Left lung (tissue), 4 donors: ENCODE measurements at regions not wholly inside any gene's neighbourhood (a gene's known extent, or its start where the extent isn't known, plus 50 kb on each side); places are given as distances from the start of the nearest gene placed in this dataset.

Experiments
- ATAC-seq: fragments of 200-7000 bp; cut with Tn5 transposase; one replicate; pipeline ENCODE4 v1.9.1; 2020; ENCODE audit warnings: moderate library complexity
- DNase-seq, 4 donors: peaks; one replicate each; pipeline ENCODE4 v3.0.0-alpha.2; 2013 to 2020
- H3K27ac ChIP-seq, 2 donors: fragments of 200-600 bp; sonication (generic) in 1 of 2; one replicate each; pipeline versions ENCODE4 v1.5.0 to v1.8.0; 2020 to 2021
- H3K27me3 ChIP-seq, 2 donors: fragments of 200-600 bp; sonication (generic) in 1 of 2; one replicate each; pipeline versions ENCODE4 v1.5.0 to v1.8.0; 2020 to 2021
- H3K36me3 ChIP-seq, 2 donors: fragments of 200-600 bp; sonication (generic) in 1 of 2; one replicate each; pipeline versions ENCODE4 v1.5.0 to v1.8.0; 2020 to 2021
- H3K4me1 ChIP-seq, 2 donors: fragments of 200-600 bp; one replicate each; pipeline ENCODE4 v1.8.0; 2021
- H3K4me3 ChIP-seq, 2 donors: fragments of 200-600 bp; sonication (generic) in 1 of 2; one replicate each; pipeline versions ENCODE4 v1.5.0 to v1.8.0; 2020 to 2021; ENCODE audit warnings: mild to moderate bottlenecking in 1 of 2
- H3K9me3 ChIP-seq, 2 donors: fragments of 200-600 bp; sonication (generic) in 1 of 2; one replicate each; pipeline versions ENCODE4 v1.5.0 to v1.8.0; 2020 to 2021
- intact Hi-C, 2 donors: fragments of 100-400 bp; cut with DNase I; formaldehyde crosslinking; loops; one replicate each; pipeline versions ENCODE4 v1.11.2 to v1.14.2; 2022
- TF ChIP-seq, protein P1 (sequence below), 2 donors: fragments of 200-600 bp; sonication (generic) in 1 of 2; IDR thresholded peaks; one replicate each; pipeline versions ENCODE4 v1.5.0 to v1.8.0; 2021; ENCODE audit warnings: antibody characterized with exemption in 2 of 2
- donor health status: DM: no; HTN: yes; CAD: no.
- donor health status: DM: no; HTN: no; CAD: no.

DNA sequence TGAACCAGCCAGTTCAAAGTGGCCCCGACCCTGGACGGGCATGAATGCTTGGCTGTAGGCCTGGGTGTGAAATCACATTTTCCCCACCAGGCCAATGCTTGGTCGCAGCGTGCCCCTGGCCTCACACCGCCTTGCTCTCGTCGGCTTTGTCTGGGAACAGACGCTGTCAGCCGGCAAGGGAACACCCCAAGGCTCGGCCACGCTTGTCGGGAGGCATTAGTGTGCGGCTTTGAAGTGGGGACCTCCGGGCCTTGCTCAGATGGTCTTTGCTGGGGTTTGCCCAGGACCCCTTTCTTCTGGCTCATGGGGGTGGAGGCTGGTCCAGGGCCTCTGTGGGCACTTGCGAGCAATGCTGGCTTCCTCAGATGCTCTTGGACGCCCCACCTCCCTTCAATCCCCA lies 79.1 kb downstream of the INHBB start:
- DNase-seq: peak in 1 of 4 donors; percentile 61
- Histone ChIP-seq H3K36me3 (no peaks in the 10 kb centered on the region), H3K4me1 (no peaks in the 10 kb centered on the region), H3K27ac (no peak overlapping the region), H3K27me3 (peaks cover 0 to 3% of the 10 kb centered on the region in 2 donors), H3K9me3 (no peaks in the 10 kb centered on the region), H3K4me3 (no peak overlapping the region)
- no peak for ATAC-seq
- intact Hi-C loops: no loop called here
- TF ChIP-seq, protein P1, sequence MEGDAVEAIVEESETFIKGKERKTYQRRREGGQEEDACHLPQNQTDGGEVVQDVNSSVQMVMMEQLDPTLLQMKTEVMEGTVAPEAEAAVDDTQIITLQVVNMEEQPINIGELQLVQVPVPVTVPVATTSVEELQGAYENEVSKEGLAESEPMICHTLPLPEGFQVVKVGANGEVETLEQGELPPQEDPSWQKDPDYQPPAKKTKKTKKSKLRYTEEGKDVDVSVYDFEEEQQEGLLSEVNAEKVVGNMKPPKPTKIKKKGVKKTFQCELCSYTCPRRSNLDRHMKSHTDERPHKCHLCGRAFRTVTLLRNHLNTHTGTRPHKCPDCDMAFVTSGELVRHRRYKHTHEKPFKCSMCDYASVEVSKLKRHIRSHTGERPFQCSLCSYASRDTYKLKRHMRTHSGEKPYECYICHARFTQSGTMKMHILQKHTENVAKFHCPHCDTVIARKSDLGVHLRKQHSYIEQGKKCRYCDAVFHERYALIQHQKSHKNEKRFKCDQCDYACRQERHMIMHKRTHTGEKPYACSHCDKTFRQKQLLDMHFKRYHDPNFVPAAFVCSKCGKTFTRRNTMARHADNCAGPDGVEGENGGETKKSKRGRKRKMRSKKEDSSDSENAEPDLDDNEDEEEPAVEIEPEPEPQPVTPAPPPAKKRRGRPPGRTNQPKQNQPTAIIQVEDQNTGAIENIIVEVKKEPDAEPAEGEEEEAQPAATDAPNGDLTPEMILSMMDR (IDR thresholded peaks at IDR 0.05): no peak

DNA sequence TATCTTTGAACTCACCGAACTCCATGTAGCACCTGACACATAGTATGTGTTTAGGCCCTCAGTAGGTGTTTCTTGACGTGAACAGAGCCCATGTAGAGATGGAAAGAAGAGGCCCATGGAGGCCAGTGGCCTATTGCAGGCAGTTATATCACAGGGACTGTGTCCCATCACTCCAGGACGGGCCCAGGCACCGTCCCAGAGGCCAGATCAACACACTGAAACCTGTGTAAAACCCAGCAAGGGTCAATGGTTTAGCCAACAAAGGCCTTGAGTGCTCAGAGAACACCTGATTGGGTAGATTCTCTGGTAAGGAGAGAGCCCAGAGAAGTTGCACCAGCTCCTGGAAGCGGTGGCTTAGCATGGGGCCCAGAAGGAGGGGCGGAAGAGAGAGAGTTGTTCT lies 82.8 kb downstream of the INHBB start:
- H3K27me3 ChIP-seq: no peaks in the 10 kb centered on the region
- intact Hi-C loops: no loop called here
- H3K36me3 ChIP-seq: no peaks in the 10 kb centered on the region
- no peaks in the 10 kb centered on the region for H3K9me3 ChIP-seq
- H3K4me1 ChIP-seq: no peaks in the 10 kb centered on the region
- TF ChIP-seq, protein P1 (IDR thresholded peaks at IDR 0.05): no peak
- H3K4me3 ChIP-seq: no peak overlapping the region
- ATAC-seq: no peak
- no peak for DNase-seq
- H3K27ac ChIP-seq: no peak overlapping the region

DNA sequence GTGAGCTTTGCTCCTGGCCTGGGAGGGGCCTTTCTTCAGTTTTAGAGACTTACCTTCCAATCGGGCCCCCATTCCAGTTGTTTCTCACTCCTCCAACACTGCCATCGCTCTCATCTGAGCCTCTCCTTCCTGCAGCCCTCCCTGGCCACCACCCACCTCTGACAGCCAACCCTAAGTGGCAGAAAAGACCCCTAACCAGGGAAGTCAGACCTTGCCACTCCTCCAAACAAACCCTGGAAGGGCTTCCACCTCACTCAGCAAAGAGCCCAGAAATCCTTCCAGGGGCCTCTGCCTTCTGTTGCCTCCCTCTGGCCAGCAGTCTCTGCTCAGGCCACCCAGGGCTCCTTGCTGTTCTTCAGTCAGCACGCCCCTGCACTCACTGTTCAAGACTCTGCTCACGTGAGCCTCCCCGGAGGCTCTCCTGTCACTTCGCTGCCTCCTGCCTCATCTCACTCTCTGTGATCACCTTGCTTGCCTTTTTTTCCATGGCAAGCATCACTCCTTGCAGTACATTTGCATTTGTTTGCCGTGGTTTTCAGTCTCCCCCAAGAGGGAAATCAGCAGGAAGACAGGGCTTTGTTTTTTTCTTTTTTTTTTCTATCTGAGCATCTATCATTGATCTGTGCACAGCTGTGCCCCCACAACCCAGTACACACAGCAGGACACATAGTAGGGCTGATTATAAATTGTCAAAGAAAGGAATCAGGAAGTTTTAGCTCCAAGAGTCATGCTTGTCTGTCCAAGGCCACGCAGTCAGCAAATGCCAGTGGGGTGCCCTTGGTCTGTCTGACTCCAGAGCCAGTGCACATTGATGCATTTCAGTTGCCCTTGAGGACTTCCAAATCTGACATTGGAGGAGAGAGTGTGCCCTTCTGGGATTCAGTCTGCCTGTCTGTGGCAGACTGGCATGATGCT lies 83.9 kb downstream of the INHBB start:
- Histone ChIP-seq H3K9me3 (no peaks in the 10 kb centered on the region), H3K36me3 (no peaks in the 10 kb centered on the region), H3K27ac (no peak overlapping the region), H3K27me3 (no peaks in the 10 kb centered on the region), H3K4me1 (no peaks in the 10 kb centered on the region), H3K4me3 (no peak overlapping the region)
- no peak for DNase-seq
- TF ChIP-seq, protein P1 (IDR thresholded peaks at IDR 0.05): no peak
- no peak for ATAC-seq
- intact Hi-C loops: no loop called here

DNA sequence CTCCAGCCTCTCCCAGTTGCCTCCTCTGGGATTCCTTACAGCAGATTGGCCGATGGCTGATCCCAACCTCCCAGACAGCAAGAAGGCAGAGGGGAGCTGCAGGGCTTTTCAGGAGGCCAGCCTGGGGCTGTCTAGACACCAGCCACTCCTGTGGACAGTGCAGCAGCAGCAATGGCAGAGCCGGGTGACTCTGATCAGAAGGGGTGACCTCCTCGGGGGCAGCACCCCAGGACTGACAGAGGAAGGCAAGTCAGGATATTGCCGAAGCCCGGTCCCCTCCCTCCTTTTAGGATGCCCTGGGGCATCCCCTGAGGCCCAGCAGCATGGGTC lies 84.5 kb downstream of the INHBB start:
- TF ChIP-seq, protein P1 (IDR thresholded peaks at IDR 0.05): no peak
- ATAC-seq (no peak), DNase-seq (no peak)
- Histone ChIP-seq H3K9me3 (no peaks in the 10 kb centered on the region), H3K27ac (no peak overlapping the region), H3K36me3 (no peaks in the 10 kb centered on the region), H3K4me3 (no peak overlapping the region), H3K27me3 (no peaks in the 10 kb centered on the region), H3K4me1 (no peaks in the 10 kb centered on the region)
- intact Hi-C loops: no loop called here

DNA sequence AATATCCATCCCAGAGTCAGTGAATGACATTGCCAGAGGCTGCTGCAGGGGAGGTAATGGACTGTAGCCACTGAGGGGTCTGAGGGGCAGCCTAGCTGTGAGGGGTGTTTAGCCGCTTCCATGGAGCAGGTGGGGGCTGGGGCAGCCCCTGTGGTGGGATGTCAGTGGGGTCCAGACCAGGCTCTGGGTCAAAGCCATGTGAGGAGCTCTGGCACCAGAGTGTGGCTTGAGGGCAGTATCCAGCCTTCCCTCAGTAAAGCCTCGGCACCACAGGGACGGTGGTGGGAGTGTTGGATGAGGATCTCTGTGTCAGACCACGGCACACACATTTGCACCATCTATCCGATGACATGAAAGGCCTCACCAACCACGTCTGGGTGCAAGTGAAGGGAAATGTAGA lies 85.0 kb downstream of the INHBB start:
- ATAC-seq (no peak), DNase-seq (no peak)
- Histone ChIP-seq H3K36me3 (no peaks in the 10 kb centered on the region), H3K4me1 (no peaks in the 10 kb centered on the region), H3K9me3 (no peaks in the 10 kb centered on the region), H3K4me3 (no peak overlapping the region), H3K27ac (no peak overlapping the region), H3K27me3 (no peaks in the 10 kb centered on the region)
- intact Hi-C loops: no loop called here
- TF ChIP-seq, protein P1 (IDR thresholded peaks at IDR 0.05): no peak
